ENCODE measurements at regions not wholly inside any gene's neighbourhood (a gene's known extent, or its start where the extent isn't known, plus 50 kb on each side); places are given as distances from the start of the nearest gene placed in this dataset.
"Not testable (repeated sequence)": the region's sequence is repeated elsewhere in the genome, so short reads cannot be mapped to it uniquely, and the experiment has no call there.

- no peak overlapping the region for H3K4me3 ChIP-seq (ENCODE audit: control insufficient read depth, low read depth, low read length)
- no peak for DNase-seq (ENCODE audit: low read depth)
Measured at GRCh38 chr5:44681906-44682305, 126.8 kb upstream of the MRPS30 start.

GRCh38 chr5:44679214-44679613 is 129.5 kb upstream of the MRPS30 start:
- no peak for DNase-seq (ENCODE audit: low read depth)
- no peak overlapping the region for H3K4me3 ChIP-seq (ENCODE audit: control insufficient read depth, low read depth, low read length)
- no peak for TF ChIP-seq CTCF (IDR thresholded peaks at IDR 0.05; ENCODE audit: control insufficient read depth, insufficient read depth, low read depth, low read length, missing control alignments)

More at GRCh38 chr5:44681906-44682305, 126.8 kb upstream of the MRPS30 start:
- no peak for TF ChIP-seq CTCF (IDR thresholded peaks at IDR 0.05; ENCODE audit: control insufficient read depth, insufficient read depth, low read depth, low read length, missing control alignments)

GRCh38 chr5:44675296-44675695 is 133.5 kb upstream of the MRPS30 start:
- TF ChIP-seq CTCF (IDR thresholded peaks at IDR 0.05; ENCODE audit: control insufficient read depth, insufficient read depth, low read depth, low read length, missing control alignments) = no peak
- no peak for DNase-seq (ENCODE audit: low read depth)
- H3K4me3 ChIP-seq (ENCODE audit: control insufficient read depth, low read depth, low read length) = no peak overlapping the region

GRCh38 chr5:44674461-44674860 is 134.3 kb upstream of the MRPS30 start:
- H3K4me3 ChIP-seq (ENCODE audit: control insufficient read depth, low read depth, low read length) = no peak overlapping the region
- no peak for DNase-seq (ENCODE audit: low read depth)
- TF ChIP-seq CTCF (IDR thresholded peaks at IDR 0.05; ENCODE audit: control insufficient read depth, insufficient read depth, low read depth, low read length, missing control alignments) = no peak

GRCh38 chr5:44668471-44668870 is 140.3 kb upstream of the MRPS30 start:
- H3K4me3 ChIP-seq (ENCODE audit: control insufficient read depth, low read depth, low read length); DNase-seq (ENCODE audit: low read depth): not testable (repeated sequence)

- no peak for DNase-seq (ENCODE audit: low read depth)
- no peak for TF ChIP-seq CTCF (IDR thresholded peaks at IDR 0.05; ENCODE audit: control insufficient read depth, insufficient read depth, low read depth, low read length, missing control alignments)
- no peak overlapping the region for H3K4me3 ChIP-seq (ENCODE audit: control insufficient read depth, low read depth, low read length)
Measured at GRCh38 chr5:44665101-44665701, 143.5 kb upstream of the MRPS30 start.

- no peak for DNase-seq (ENCODE audit: low read depth)
- no peak for TF ChIP-seq CTCF (IDR thresholded peaks at IDR 0.05; ENCODE audit: control insufficient read depth, insufficient read depth, low read depth, low read length, missing control alignments)
- H3K4me3 ChIP-seq (ENCODE audit: control insufficient read depth, low read depth, low read length) = no peak overlapping the region
Measured at GRCh38 chr5:44664711-44665100, 144.0 kb upstream of the MRPS30 start.

Data from AG09309 (cell line).